CD4-positive, CD25-positive, alpha-beta regulatory T cell (primary cell): ENCODE measurements at regions not wholly inside any gene's neighbourhood (a gene's known extent, or its start where the extent isn't known, plus 50 kb on each side); places are given as distances from the start of the nearest gene placed in this dataset.
"Not testable (repeated sequence)": the region's sequence is repeated elsewhere in the genome, so short reads cannot be mapped to it uniquely, and the experiment has no call there.

Source experiments
- ATAC-seq, 2 donors: fragments of 150-1000 bp; cut with Tn5 transposase; one replicate each; pipeline ENCODE4 v1.10.0; 2021; ENCODE audit warnings: low read depth in 2 of 2, moderate number of reproducible peaks in 2 of 2, moderate library complexity in 1 of 2
- DNase-seq, 3 donors: peaks; one replicate each; pipeline versions ENCODE4 v3.0.0 to v3.0.0-alpha.2; 2012 to 2022; ENCODE audit warnings: mixed read lengths in 1 of 3
- H3K27ac ChIP-seq: one replicate; pipeline ENCODE4 v1.7.0; 2013; ENCODE audit warnings: mild to moderate bottlenecking, low read length; ENCODE audit not compliant: insufficient read depth, poor library complexity, severe bottlenecking
- H3K27me3 ChIP-seq: one replicate; pipeline ENCODE4 v1.7.0; 2013; ENCODE audit warnings: low read length; ENCODE audit not compliant: control insufficient read depth, insufficient read depth
- H3K36me3 ChIP-seq: one replicate; pipeline ENCODE4 v1.7.0; 2013; ENCODE audit warnings: mild to moderate bottlenecking, low read length, moderate library complexity; ENCODE audit not compliant: control insufficient read depth, insufficient read depth
- H3K4me1 ChIP-seq: 2 replicates; pipeline ENCODE4 v1.7.0; 2013; ENCODE audit warnings: mild to moderate bottlenecking, low read length; ENCODE audit not compliant: insufficient read depth, control insufficient read depth, poor library complexity, severe bottlenecking
- H3K4me3 ChIP-seq: one replicate; pipeline ENCODE4 v1.7.0; 2013; ENCODE audit warnings: low read depth, mild to moderate bottlenecking, low read length, moderate library complexity
- H3K9me3 ChIP-seq, 2 experiments: 1 replicate in 1 of 2; 2 replicates in 1 of 2; pipeline ENCODE4 v1.7.0; 2013; ENCODE audit warnings: low read length in 2 of 2, mild to moderate bottlenecking in 1 of 2, moderate library complexity in 1 of 2; ENCODE audit not compliant: control insufficient read depth in 2 of 2
- H3K27ac Mint-ChIP-seq, 3 donors: one replicate each; pipeline ENCODE4 v1.8.0; 2020 to 2022; ENCODE audit warnings: mild to moderate bottlenecking in 3 of 3, mixed read lengths in 3 of 3, moderate library complexity in 2 of 3
- H3K27me3 Mint-ChIP-seq: one replicate; pipeline ENCODE4 v1.8.0; 2022; ENCODE audit warnings: mild to moderate bottlenecking, mixed read lengths
- H3K36me3 Mint-ChIP-seq: one replicate; pipeline ENCODE4 v1.8.0; 2020; ENCODE audit warnings: mixed read lengths
- H3K4me1 Mint-ChIP-seq, 4 donors: one replicate each; pipeline ENCODE4 v1.8.0; 2020 to 2022; ENCODE audit warnings: mixed read lengths in 4 of 4, mild to moderate bottlenecking in 1 of 4
- H3K4me3 Mint-ChIP-seq, 4 donors: one replicate each; pipeline ENCODE4 v1.8.0; 2020 to 2022; ENCODE audit warnings: mild to moderate bottlenecking in 4 of 4, mixed read lengths in 4 of 4, moderate library complexity in 3 of 4
- H3K9me3 Mint-ChIP-seq, 7 donors: one replicate each; pipeline ENCODE4 v1.8.0; 2020 to 2022; ENCODE audit warnings: mixed read lengths in 7 of 7, mild to moderate bottlenecking in 3 of 7, moderate library complexity in 2 of 7

GRCh38 chr7:20484356-20484755 is 131.1 kb upstream of the ABCB5 start:
- Mint-ChIP-seq H3K4me1 (no peaks in the 10 kb centered on the region), H3K27ac (no peak overlapping the region), H3K27me3 (no peaks in the 10 kb centered on the region), H3K4me3 (no peak overlapping the region), H3K36me3 (no peaks in the 10 kb centered on the region), H3K9me3 (peaks cover 0 to 18% (median 5%) of the 10 kb centered on the region in 7 donors)
- Histone ChIP-seq H3K4me1 (no peaks in the 10 kb centered on the region), H3K9me3 (peaks cover 8 to 15% of the 10 kb centered on the region in 2 experiments), H3K27me3 (no peaks in the 10 kb centered on the region), H3K27ac (no peak overlapping the region), H3K36me3 (no peaks in the 10 kb centered on the region), H3K4me3 (no peak overlapping the region)
- DNase-seq (no peak), ATAC-seq (no peak)

- H3K36me3 Mint-ChIP-seq: no peaks in the 10 kb centered on the region
- Histone ChIP-seq H3K9me3 (peaks cover 9 to 15% of the 10 kb centered on the region in 2 experiments), H3K27ac (no peak overlapping the region), H3K27me3 (no peaks in the 10 kb centered on the region), H3K4me1 (no peaks in the 10 kb centered on the region), H3K4me3 (no peak overlapping the region), H3K36me3 (no peaks in the 10 kb centered on the region)
- ATAC-seq (no peak), DNase-seq (no peak)
- H3K9me3 Mint-ChIP-seq: peaks cover 0 to 25% (median 4%) of the 10 kb centered on the region in 7 donors
- no peak overlapping the region for H3K4me3 Mint-ChIP-seq
- no peak overlapping the region for H3K27ac Mint-ChIP-seq
- no peaks in the 10 kb centered on the region for H3K27me3 Mint-ChIP-seq
- no peaks in the 10 kb centered on the region for H3K4me1 Mint-ChIP-seq
Measured at GRCh38 chr7:20488850-20489249, 126.6 kb upstream of the ABCB5 start.

GRCh38 chr7:20491284-20491683 is 124.2 kb upstream of the ABCB5 start:
- Histone ChIP-seq H3K36me3 (no peaks in the 10 kb centered on the region), H3K27me3 (no peaks in the 10 kb centered on the region), H3K9me3 (peaks cover 9 to 15% of the 10 kb centered on the region in 2 experiments), H3K4me3 (no peak overlapping the region), H3K4me1 (no peaks in the 10 kb centered on the region), H3K27ac (no peak overlapping the region)
- Mint-ChIP-seq H3K36me3 (no peaks in the 10 kb centered on the region), H3K4me1 (no peaks in the 10 kb centered on the region), H3K27me3 (no peaks in the 10 kb centered on the region), H3K4me3 (no peak overlapping the region), H3K9me3 (peaks cover 0 to 25% (median 4%) of the 10 kb centered on the region in 7 donors), H3K27ac (no peak overlapping the region)
- ATAC-seq (no peak), DNase-seq (no peak)

GRCh38 chr7:20494566-20494965 is 120.9 kb upstream of the ABCB5 start:
- Histone ChIP-seq H3K4me3 (no peak overlapping the region), H3K27me3 (no peaks in the 10 kb centered on the region), H3K4me1 (no peaks in the 10 kb centered on the region), H3K27ac (no peak overlapping the region), H3K36me3 (no peaks in the 10 kb centered on the region), H3K9me3 (no peaks in the 10 kb centered on the region)
- Mint-ChIP-seq H3K9me3 (peaks cover 0 to 34% (median 7%) of the 10 kb centered on the region in 7 donors), H3K4me3 (no peak overlapping the region), H3K27ac (no peak overlapping the region), H3K36me3 (no peaks in the 10 kb centered on the region), H3K4me1 (no peaks in the 10 kb centered on the region), H3K27me3 (no peaks in the 10 kb centered on the region)
- DNase-seq (no peak), ATAC-seq (no peak)

GRCh38 chr7:20501473-20501872 is 114.0 kb upstream of the ABCB5 start:
- H3K27ac ChIP-seq, H3K27me3 ChIP-seq, H3K4me1 ChIP-seq, ATAC-seq, DNase-seq, H3K36me3 ChIP-seq, H3K4me3 ChIP-seq, H3K27me3 Mint-ChIP-seq, H3K36me3 Mint-ChIP-seq, H3K4me1 Mint-ChIP-seq, H3K4me3 Mint-ChIP-seq, H3K9me3 ChIP-seq: not testable (repeated sequence)
- peaks cover 0 to 44% (median 6%) of the 10 kb centered on the region in 7 donors for H3K9me3 Mint-ChIP-seq
- H3K27ac Mint-ChIP-seq: peak overlapping the region in 1 of 3 donors; percentile 29

- H3K27ac ChIP-seq: no peak overlapping the region
- H3K4me1 Mint-ChIP-seq: no peaks in the 10 kb centered on the region
- H3K9me3 ChIP-seq: no peaks in the 10 kb centered on the region
- ATAC-seq: no peak
- H3K36me3 ChIP-seq: no peaks in the 10 kb centered on the region
- H3K27me3 Mint-ChIP-seq: no peaks in the 10 kb centered on the region
- H3K4me3 ChIP-seq: no peak overlapping the region
- DNase-seq: no peak
- H3K27ac Mint-ChIP-seq: no peak overlapping the region
- no peaks in the 10 kb centered on the region for H3K27me3 ChIP-seq
- H3K4me1 ChIP-seq: no peaks in the 10 kb centered on the region
- peaks cover 0 to 28% (median 6%) of the 10 kb centered on the region in 7 donors for H3K9me3 Mint-ChIP-seq
- H3K36me3 Mint-ChIP-seq: no peaks in the 10 kb centered on the region
- no peak overlapping the region for H3K4me3 Mint-ChIP-seq
Measured at GRCh38 chr7:20503278-20503950, 112.1 kb upstream of the ABCB5 start.

- Histone ChIP-seq H3K4me1 (no peaks in the 10 kb centered on the region), H3K4me3 (no peak overlapping the region), H3K27me3 (no peaks in the 10 kb centered on the region), H3K9me3 (no peaks in the 10 kb centered on the region), H3K36me3 (no peaks in the 10 kb centered on the region), H3K27ac (no peak overlapping the region)
- Mint-ChIP-seq H3K4me1 (no peaks in the 10 kb centered on the region), H3K27me3 (no peaks in the 10 kb centered on the region), H3K4me3 (no peak overlapping the region), H3K27ac (no peak overlapping the region), H3K36me3 (no peaks in the 10 kb centered on the region), H3K9me3 (peaks cover 0 to 21% (median 5%) of the 10 kb centered on the region in 7 donors)
- no peak for ATAC-seq
- DNase-seq: no peak
Measured at GRCh38 chr7:20504060-20504459, 111.4 kb upstream of the ABCB5 start.

- no peak for ATAC-seq
- no peak overlapping the region for H3K4me3 Mint-ChIP-seq
- no peaks in the 10 kb centered on the region for H3K36me3 Mint-ChIP-seq
- peaks cover 0 to 9% (median 5%) of the 10 kb centered on the region in 7 donors for H3K9me3 Mint-ChIP-seq
- H3K4me1 Mint-ChIP-seq: no peaks in the 10 kb centered on the region
- no peaks in the 10 kb centered on the region for H3K9me3 ChIP-seq
- no peak overlapping the region for H3K27ac Mint-ChIP-seq
- no peak overlapping the region for H3K27ac ChIP-seq
- no peaks in the 10 kb centered on the region for H3K27me3 Mint-ChIP-seq
- H3K27me3 ChIP-seq: no peaks in the 10 kb centered on the region
- H3K4me3 ChIP-seq: no peak overlapping the region
- no peak for DNase-seq
- no peaks in the 10 kb centered on the region for H3K36me3 ChIP-seq
- no peaks in the 10 kb centered on the region for H3K4me1 ChIP-seq
Measured at GRCh38 chr7:20506175-20506574, 109.3 kb upstream of the ABCB5 start.
